GM12864 (cell line): ENCODE measurements at regions not wholly inside any gene's neighbourhood (a gene's known extent, or its start where the extent isn't known, plus 50 kb on each side); places are given as distances from the start of the nearest gene placed in this dataset.

Source experiments
- DNase-seq: peaks from one replicate; pipeline ENCODE4 v3.0.0-alpha.2; 2011; ENCODE audit warnings: low read depth
- H3K4me3 ChIP-seq: 2 replicates; pipeline ENCODE4 v1.5.1; 2011; ENCODE audit warnings: mild to moderate bottlenecking, low read depth, low read length, control low read depth
- TF ChIP-seq, protein P1 (sequence below): IDR thresholded peaks from 2 replicates; pipeline ENCODE4 v1.5.1; 2011; ENCODE audit warnings: low read depth, mild to moderate bottlenecking, moderate library complexity, low read length, control low read depth, inconsistent platforms; ENCODE audit errors: missing control alignments

DNA sequence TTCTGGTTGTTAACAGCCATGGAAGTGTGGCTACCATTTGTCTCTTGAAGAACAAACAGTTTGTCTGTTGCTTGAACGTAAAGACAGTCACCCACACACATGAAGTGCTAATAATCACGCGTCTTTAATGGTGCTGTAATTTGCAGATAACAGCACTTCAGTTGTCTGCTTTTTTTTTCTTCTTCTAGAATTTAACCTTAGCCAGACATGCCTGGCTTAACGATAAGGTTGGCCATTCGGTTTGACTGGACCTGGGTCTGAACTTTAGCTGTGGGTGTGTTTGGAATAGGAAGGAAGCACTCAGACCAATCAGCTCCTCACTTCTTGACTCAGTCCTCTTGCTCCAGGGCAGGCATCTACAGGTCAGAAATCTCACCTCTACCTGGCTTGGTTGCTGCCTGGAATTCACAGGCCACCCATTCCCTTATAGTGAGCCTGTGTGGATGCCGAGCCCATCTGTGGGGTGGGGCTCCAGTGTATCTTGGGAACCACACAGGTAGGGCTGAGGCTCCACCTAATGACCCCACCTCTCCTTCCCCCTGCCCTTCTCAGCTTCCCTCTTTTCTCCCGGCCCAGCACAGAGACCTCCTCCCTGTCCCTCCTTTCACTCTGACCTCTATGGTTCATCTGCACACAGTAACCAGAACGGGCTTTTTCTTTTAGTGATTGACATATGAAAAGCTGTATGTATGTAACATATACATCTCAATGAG is 246.4 kb upstream of the PWP1 start:
- TF ChIP-seq, protein P1, sequence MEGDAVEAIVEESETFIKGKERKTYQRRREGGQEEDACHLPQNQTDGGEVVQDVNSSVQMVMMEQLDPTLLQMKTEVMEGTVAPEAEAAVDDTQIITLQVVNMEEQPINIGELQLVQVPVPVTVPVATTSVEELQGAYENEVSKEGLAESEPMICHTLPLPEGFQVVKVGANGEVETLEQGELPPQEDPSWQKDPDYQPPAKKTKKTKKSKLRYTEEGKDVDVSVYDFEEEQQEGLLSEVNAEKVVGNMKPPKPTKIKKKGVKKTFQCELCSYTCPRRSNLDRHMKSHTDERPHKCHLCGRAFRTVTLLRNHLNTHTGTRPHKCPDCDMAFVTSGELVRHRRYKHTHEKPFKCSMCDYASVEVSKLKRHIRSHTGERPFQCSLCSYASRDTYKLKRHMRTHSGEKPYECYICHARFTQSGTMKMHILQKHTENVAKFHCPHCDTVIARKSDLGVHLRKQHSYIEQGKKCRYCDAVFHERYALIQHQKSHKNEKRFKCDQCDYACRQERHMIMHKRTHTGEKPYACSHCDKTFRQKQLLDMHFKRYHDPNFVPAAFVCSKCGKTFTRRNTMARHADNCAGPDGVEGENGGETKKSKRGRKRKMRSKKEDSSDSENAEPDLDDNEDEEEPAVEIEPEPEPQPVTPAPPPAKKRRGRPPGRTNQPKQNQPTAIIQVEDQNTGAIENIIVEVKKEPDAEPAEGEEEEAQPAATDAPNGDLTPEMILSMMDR, result no peak
- no peak overlapping the region for H3K4me3 ChIP-seq
- DNase-seq, result no peak

DNA sequence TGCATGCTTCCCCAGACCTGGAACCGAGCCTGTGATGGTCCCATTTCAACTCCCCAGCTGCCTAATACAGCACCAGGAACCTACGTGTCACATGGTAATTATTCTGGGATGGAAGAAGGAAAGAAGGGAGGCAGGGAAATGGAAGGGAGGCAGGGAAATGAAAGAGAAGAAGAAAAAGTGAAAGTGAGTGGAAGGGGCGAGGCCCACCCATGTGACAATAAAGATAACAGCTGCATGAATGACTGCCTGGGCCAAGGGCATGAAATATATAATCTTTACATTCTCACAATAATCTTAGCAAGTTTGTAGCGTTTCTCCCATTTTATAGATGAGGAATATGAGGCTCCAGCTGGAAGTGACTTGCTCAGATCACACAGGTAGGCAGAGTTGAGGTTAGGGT is 245.0 kb upstream of the PWP1 start:
- H3K4me3 ChIP-seq, result no peak overlapping the region
- TF ChIP-seq, protein P1, result no peak
- no peak for DNase-seq

DNA sequence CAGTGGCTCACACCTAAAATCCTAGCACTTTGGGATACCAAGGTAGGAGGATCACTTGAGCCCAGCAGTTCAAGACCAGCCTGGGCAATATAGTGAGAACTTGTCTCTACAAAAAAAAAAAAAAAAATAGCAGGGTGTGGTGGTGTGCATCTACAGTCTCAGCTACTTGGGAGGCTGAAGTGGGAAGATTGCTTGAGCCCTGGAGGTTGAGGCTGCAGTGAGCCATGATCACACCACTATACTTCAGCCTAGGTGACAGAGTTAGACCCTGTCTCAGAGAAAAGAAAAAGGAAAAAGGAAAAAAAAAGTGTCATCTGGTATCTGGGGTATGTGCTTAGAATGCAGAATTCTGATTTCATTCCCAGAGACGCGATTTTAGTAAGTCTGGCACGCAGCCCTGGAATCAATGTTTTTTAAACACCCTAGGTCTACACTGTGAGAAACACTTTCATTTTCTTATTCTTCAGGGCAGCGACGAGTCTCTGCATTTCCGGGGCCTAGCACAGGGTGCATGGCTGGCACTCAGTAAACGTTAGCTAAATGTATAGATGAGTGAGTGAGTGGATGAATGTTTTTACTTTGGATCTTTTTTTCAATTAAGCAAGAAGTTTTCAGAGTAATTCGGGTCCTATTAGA is 243.8 kb upstream of the PWP1 start:
- no peak for DNase-seq
- TF ChIP-seq, protein P1, result no peak
- H3K4me3 ChIP-seq, result no peak overlapping the region

DNA sequence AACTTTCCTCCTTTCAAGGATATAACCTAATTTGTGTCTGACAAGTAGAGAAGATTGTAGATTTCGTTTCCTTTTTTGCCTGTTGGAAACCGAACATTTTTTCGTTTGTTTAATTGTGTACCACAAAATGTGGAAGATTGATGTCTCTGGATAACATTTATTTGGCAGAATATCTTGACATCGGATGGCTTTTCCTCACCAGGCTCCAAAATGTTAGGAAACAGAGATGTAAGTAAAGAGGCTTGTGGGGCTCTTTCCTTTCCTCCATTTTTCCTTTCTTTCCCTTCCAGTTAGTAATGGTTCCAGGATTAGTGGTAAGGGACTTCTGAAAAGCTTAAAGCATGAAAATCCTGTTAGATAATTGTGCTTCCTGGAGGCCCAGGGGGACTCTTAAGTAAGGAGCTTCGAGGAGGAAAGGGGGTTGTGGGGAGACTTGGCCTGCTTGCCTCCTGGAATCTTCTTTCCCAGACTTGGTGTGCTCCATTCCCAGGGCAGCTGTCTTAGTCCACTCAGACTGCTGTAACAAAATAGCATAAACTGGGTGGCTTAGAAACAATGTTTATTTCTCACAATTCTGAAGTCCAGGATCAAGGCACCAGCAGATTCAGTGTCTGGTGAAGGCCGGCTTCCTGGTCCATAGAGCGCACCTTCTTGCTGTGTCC is 243.1 kb upstream of the PWP1 start:
- TF ChIP-seq, protein P1, result no peak
- H3K4me3 ChIP-seq, result no peak overlapping the region
- DNase-seq, result no peak

DNA sequence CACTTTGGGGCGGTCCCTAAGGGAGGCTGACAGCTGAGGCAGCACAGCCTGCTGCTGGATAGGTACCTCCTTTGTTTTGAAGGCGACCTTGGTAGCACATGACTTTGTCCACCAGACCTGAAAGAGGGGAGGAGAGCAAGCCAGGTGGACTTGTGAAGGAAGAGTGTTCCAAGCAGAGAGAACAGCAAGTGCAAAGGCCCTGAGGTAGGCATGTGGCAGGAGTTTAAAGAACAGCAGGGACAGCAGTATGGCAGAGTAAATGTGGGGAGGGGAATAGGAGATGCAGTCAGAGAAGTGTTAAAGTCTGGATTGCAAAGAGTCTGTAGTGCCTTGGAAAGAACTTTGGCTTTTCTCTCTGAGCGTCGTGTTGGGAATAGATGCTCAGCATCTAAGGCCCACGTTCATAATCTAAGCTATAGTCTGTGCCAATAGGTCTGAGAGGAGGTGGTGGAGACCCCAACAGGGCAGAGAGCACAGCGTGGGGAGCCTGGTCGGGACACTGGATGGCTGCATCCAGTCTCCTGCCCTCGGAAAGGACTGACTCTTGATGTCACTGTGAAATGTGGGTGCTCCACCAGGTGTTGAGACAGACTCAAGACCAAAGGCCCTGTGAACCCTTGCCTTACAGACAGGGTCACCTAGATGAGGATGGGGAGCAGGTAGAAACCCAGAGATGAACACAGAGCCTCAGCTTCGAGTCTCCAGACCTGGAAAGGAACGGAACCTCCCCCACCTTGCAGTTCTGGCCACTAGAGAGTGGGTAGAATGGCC is 242.1 kb upstream of the PWP1 start:
- TF ChIP-seq, protein P1, result no peak
- H3K4me3 ChIP-seq, result no peak overlapping the region
- no peak for DNase-seq

DNA sequence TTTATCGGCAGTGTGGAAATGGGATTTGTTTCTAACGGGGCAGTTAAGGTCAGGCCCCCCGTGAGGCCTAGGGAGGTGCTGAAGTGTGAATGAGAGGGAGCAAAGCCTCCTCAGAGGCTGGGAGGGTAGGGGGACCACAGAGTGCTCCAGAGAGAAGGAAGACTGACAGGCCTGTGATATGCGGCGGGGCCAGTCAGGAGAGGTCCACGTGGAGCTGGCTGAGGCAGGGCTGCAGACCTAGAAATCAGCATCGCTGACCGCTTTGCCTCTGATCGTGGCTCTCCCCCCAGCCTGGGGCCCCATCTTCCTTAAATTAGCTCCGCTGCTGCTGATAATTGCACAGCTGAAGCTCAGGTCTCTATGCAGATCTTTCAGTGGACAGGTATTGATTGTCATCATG is 240.8 kb upstream of the PWP1 start:
- DNase-seq, result no peak
- TF ChIP-seq, protein P1, result no peak

More for the DNA sequence above, 240.8 kb upstream of the PWP1 start:
- H3K4me3 ChIP-seq, result no peak overlapping the region
